ENCODE measurements at regions not wholly inside any gene's neighbourhood (a gene's known extent, or its start where the extent isn't known, plus 50 kb on each side); places are given as distances from the start of the nearest gene placed in this dataset.

- no peak for DNase-seq (ENCODE audit: low spot score in 2 of 2)
- H3K4me3 ChIP-seq: no peak overlapping the region
- H3K9me3 ChIP-seq: no peaks in the 10 kb centered on the region
- no peaks in the 10 kb centered on the region for H3K27me3 ChIP-seq
- H3K4me1 ChIP-seq: no peaks in the 10 kb centered on the region
- TF ChIP-seq POLR2A (IDR thresholded peaks at IDR 0.05) (no peak), POLR2AphosphoS5 (IDR thresholded peaks at IDR 0.05) (no peak), CTCF (IDR thresholded peaks at IDR 0.05) (no peak)
- no peaks in the 10 kb centered on the region for H3K36me3 ChIP-seq
- intact Hi-C loops (cut with DNase I; ENCODE audit: low total_unique reads): no loop called here
- no peak overlapping the region for H3K27ac ChIP-seq
These were observed 217.2 kb upstream of the CDH11 start for GRCh38 chr16:65339062-65339461.

- no peaks in the 10 kb centered on the region for H3K4me1 ChIP-seq
- H3K4me3 ChIP-seq: no peak overlapping the region
- TF ChIP-seq CTCF (IDR thresholded peaks at IDR 0.05) (no peak), POLR2AphosphoS5 (IDR thresholded peaks at IDR 0.05) (no peak), POLR2A (IDR thresholded peaks at IDR 0.05) (no peak)
- no peak overlapping the region for H3K27ac ChIP-seq
- H3K36me3 ChIP-seq: no peaks in the 10 kb centered on the region
- no peak for DNase-seq (ENCODE audit: low spot score in 2 of 2)
- no peaks in the 10 kb centered on the region for H3K9me3 ChIP-seq
- no peaks in the 10 kb centered on the region for H3K27me3 ChIP-seq
- intact Hi-C loops (cut with DNase I; ENCODE audit: low total_unique reads): no loop called here
These were observed 214.3 kb upstream of the CDH11 start for GRCh38 chr16:65336160-65336559.

GRCh38 chr16:65334081-65334480, 212.2 kb upstream of the CDH11 start:
- Histone ChIP-seq H3K4me3 (no peak overlapping the region), H3K9me3 (no peaks in the 10 kb centered on the region), H3K36me3 (no peaks in the 10 kb centered on the region), H3K27ac (no peak overlapping the region), H3K27me3 (no peaks in the 10 kb centered on the region), H3K4me1 (no peaks in the 10 kb centered on the region)
- DNase-seq (ENCODE audit: low spot score in 2 of 2): no peak
- no peak for TF ChIP-seq POLR2AphosphoS5 (IDR thresholded peaks at IDR 0.05)
- no peak for TF ChIP-seq POLR2A (IDR thresholded peaks at IDR 0.05)
- no peak for TF ChIP-seq CTCF (IDR thresholded peaks at IDR 0.05)
- intact Hi-C loops (cut with DNase I; ENCODE audit: low total_unique reads): no loop called here

GRCh38 chr16:65333283-65333682, 211.4 kb upstream of the CDH11 start:
- TF ChIP-seq POLR2A (IDR thresholded peaks at IDR 0.05): no peak
- no peak overlapping the region for H3K4me3 ChIP-seq
- H3K4me1 ChIP-seq: no peaks in the 10 kb centered on the region
- intact Hi-C loops (cut with DNase I; ENCODE audit: low total_unique reads): no loop called here
- no peak for DNase-seq (ENCODE audit: low spot score in 2 of 2)
- H3K27me3 ChIP-seq: no peaks in the 10 kb centered on the region
- no peak overlapping the region for H3K27ac ChIP-seq
- H3K9me3 ChIP-seq: no peaks in the 10 kb centered on the region
- H3K36me3 ChIP-seq: no peaks in the 10 kb centered on the region

GRCh38 chr16:65327346-65327745, 205.5 kb upstream of the CDH11 start:
- intact Hi-C loops (cut with DNase I; ENCODE audit: low total_unique reads): no loop called here
- Histone ChIP-seq H3K4me1 (no peaks in the 10 kb centered on the region), H3K27ac (no peak overlapping the region), H3K4me3 (no peak overlapping the region), H3K9me3 (no peaks in the 10 kb centered on the region), H3K36me3 (no peaks in the 10 kb centered on the region), H3K27me3 (no peaks in the 10 kb centered on the region)
- TF ChIP-seq POLR2A (IDR thresholded peaks at IDR 0.05): no peak
- no peak for TF ChIP-seq POLR2AphosphoS5 (IDR thresholded peaks at IDR 0.05)
- no peak for TF ChIP-seq CTCF (IDR thresholded peaks at IDR 0.05)
- no peak for DNase-seq (ENCODE audit: low spot score in 2 of 2)

- H3K36me3 ChIP-seq: no peaks in the 10 kb centered on the region
- H3K27ac ChIP-seq: no peak overlapping the region
- no peaks in the 10 kb centered on the region for H3K9me3 ChIP-seq
- intact Hi-C loops (cut with DNase I; ENCODE audit: low total_unique reads): no loop called here
- TF ChIP-seq POLR2AphosphoS5 (IDR thresholded peaks at IDR 0.05) (no peak), CTCF (IDR thresholded peaks at IDR 0.05) (no peak), POLR2A (IDR thresholded peaks at IDR 0.05) (no peak)
- no peak overlapping the region for H3K4me3 ChIP-seq
- DNase-seq (ENCODE audit: low spot score in 2 of 2): no peak
- H3K4me1 ChIP-seq: no peaks in the 10 kb centered on the region
- no peaks in the 10 kb centered on the region for H3K27me3 ChIP-seq
These were observed 201.9 kb upstream of the CDH11 start for GRCh38 chr16:65323655-65324237.

All from breast epithelium (tissue), 4 donors.